WTC11 (cell line): ENCODE measurements at regions not wholly inside any gene's neighbourhood (a gene's known extent, or its start where the extent isn't known, plus 50 kb on each side); places are given as distances from the start of the nearest gene placed in this dataset.

Source experiments
- ATAC-seq: fragments of 200-7000 bp; cut with Tn5 transposase; 2 replicates; pipeline ENCODE4 v1.10.0; 2021; ENCODE audit warnings: mild to moderate bottlenecking, moderate library complexity
- CTCF ChIA-PET: fragments of 300-600 bp; sonication (Branson Sonifier 250); formaldehyde crosslinking; loops from one replicate; lab custom pipeline; 2021; ENCODE audit warnings: antibody characterized with exemption; lab: Charles Lee
- POLR2A ChIA-PET: fragments of 350-600 bp; sonication (Branson Sonifier 250); formaldehyde crosslinking; loops from one replicate; lab custom pipeline; 2021; ENCODE audit warnings: antibody characterized with exemption; lab: Charles Lee
- DNase-seq: peaks from one replicate; pipeline ENCODE4 v3.0.0; 2021; ENCODE audit warnings: low spot score
- H3K27ac Mint-ChIP-seq: 2 replicates; pipeline ENCODE4 v1.8.0; 2021; ENCODE audit warnings: mixed read lengths
- H3K27me3 Mint-ChIP-seq: 2 replicates; pipeline ENCODE4 v1.8.0; 2021; ENCODE audit warnings: low read depth, mild to moderate bottlenecking, moderate library complexity, mixed read lengths
- H3K36me3 Mint-ChIP-seq: 2 replicates; pipeline ENCODE4 v1.8.0; 2021; ENCODE audit warnings: mixed read lengths
- H3K4me1 Mint-ChIP-seq: 2 replicates; pipeline ENCODE4 v1.8.0; 2022; ENCODE audit warnings: mixed read lengths
- H3K4me3 Mint-ChIP-seq: 2 replicates; pipeline ENCODE4 v1.8.0; 2021; ENCODE audit warnings: mild to moderate bottlenecking, moderate library complexity, mixed read lengths
- H3K9me3 Mint-ChIP-seq: 2 replicates; pipeline ENCODE4 v1.8.0; 2021; ENCODE audit warnings: mixed read lengths
- ELF4 ChIP-seq: sonication (generic); formaldehyde crosslinking; IDR thresholded peaks from 2 replicates; pipeline ENCODE4 v1.8.1; 2022; ENCODE audit warnings: low read depth, mild to moderate bottlenecking, moderate library complexity, missing genetic modification reagents
- FOXJ3 ChIP-seq: sonication (generic); formaldehyde crosslinking; IDR thresholded peaks from 2 replicates; pipeline ENCODE4 v1.9.0; 2021; ENCODE audit warnings: missing genetic modification reagents, mild to moderate bottlenecking, borderline replicate concordance
- GABPB1 ChIP-seq: sonication (generic); formaldehyde crosslinking; IDR thresholded peaks from 2 replicates; pipeline ENCODE4 v1.8.1; 2023; ENCODE audit warnings: mild to moderate bottlenecking, missing genetic modification reagents
- GTF2I ChIP-seq: fragments of 250-450 bp; sonication (Bioruptor Pico); conservative IDR thresholded peaks from 2 replicates; pipeline ENCODE4 v1.4.0; 2021; ENCODE audit warnings: mild to moderate bottlenecking
- HMGA2 ChIP-seq: fragments of 250-450 bp; sonication (Bioruptor Pico); IDR thresholded peaks from 2 replicates; pipeline ENCODE4 v1.4.0; 2021; ENCODE audit warnings: mild to moderate bottlenecking, moderate library complexity
- IRF2 ChIP-seq: sonication (generic); formaldehyde crosslinking; IDR thresholded peaks from 2 replicates; pipeline ENCODE4 v1.8.0; 2022; ENCODE audit warnings: low read depth, missing genetic modification reagents, borderline replicate concordance
- NFYB ChIP-seq: sonication (generic); formaldehyde crosslinking; conservative IDR thresholded peaks from 2 replicates; pipeline ENCODE4 v1.8.0; 2022; ENCODE audit warnings: low read depth, missing genetic modification reagents
- NR1H2 ChIP-seq: sonication (generic); formaldehyde crosslinking; IDR thresholded peaks from 2 replicates; pipeline ENCODE4 v1.9.0; 2021; ENCODE audit warnings: mild to moderate bottlenecking, moderate library complexity, missing genetic modification reagents
- TCF7 ChIP-seq: sonication (generic); formaldehyde crosslinking; IDR thresholded peaks from 2 replicates; pipeline ENCODE4 v1.8.0; 2022; ENCODE audit warnings: mild to moderate bottlenecking, low read depth, missing genetic modification reagents, moderate library complexity
- TEAD1 ChIP-seq: sonication (generic); formaldehyde crosslinking; IDR thresholded peaks from 2 replicates; pipeline ENCODE4 v1.8.0; 2022; ENCODE audit warnings: mild to moderate bottlenecking, missing genetic modification reagents
- ZNF121 ChIP-seq: sonication (generic); formaldehyde crosslinking; IDR thresholded peaks from 2 replicates; pipeline ENCODE4 v1.8.0; 2023; ENCODE audit warnings: missing genetic modification reagents
- ZNF317 ChIP-seq: sonication (generic); formaldehyde crosslinking; IDR thresholded peaks from 2 replicates; pipeline ENCODE4 v1.8.1; 2023; ENCODE audit warnings: low read depth, mild to moderate bottlenecking, moderate library complexity, missing genetic modification reagents, borderline replicate concordance
- ZNF416 ChIP-seq: fragments of 250-450 bp; sonication (Bioruptor Pico); IDR thresholded peaks from 2 replicates; pipeline ENCODE4 v1.9.0; 2021; ENCODE audit warnings: mild to moderate bottlenecking, inconsistent platforms
- TF ChIP-seq, protein P1 (sequence below): fragments of 250-450 bp; sonication (Bioruptor Pico); IDR thresholded peaks from 2 replicates; pipeline ENCODE4 v2.1.2; 2022; ENCODE audit warnings: mild to moderate bottlenecking, moderate library complexity
- TF ChIP-seq, protein P2 (sequence below): sonication (generic); formaldehyde crosslinking; IDR thresholded peaks from 2 replicates; pipeline ENCODE4 v1.8.1; 2022; ENCODE audit warnings: low read depth, missing genetic modification reagents, borderline replicate concordance
- TF ChIP-seq, protein P3 (sequence below): sonication (generic); formaldehyde crosslinking; conservative IDR thresholded peaks from 2 replicates; pipeline ENCODE4 v1.8.1; 2022; ENCODE audit warnings: mild to moderate bottlenecking, missing genetic modification reagents
- TF ChIP-seq, protein P4 (sequence below): sonication (generic); formaldehyde crosslinking; IDR thresholded peaks from 2 replicates; pipeline ENCODE4 v1.8.0; 2022; ENCODE audit warnings: mild to moderate bottlenecking, missing genetic modification reagents
- TF ChIP-seq, protein P5 (sequence below): sonication (generic); formaldehyde crosslinking; IDR thresholded peaks from 2 replicates; pipeline ENCODE4 v1.8.0; 2023; ENCODE audit warnings: mild to moderate bottlenecking, missing genetic modification reagents

DNA sequence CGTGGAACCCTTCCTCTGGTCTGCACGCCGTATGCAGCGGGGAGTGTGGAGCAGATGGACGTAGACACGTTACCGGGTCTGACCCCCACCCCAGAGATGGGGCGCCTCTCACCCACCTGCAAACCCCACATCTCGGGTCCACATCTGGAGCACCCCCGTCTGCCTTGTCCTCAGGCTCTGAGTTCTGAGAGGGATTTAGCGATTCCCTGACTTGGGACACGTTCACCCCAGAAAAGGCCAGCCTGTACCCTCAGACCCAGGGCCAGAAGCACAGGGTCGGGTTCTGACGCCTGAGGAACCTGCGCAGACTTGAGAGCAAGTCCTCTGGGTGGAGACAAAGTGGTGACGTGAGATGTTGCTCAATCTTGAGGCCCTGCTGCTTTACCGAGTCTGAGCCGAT lies 1138.5 kb downstream of the BRD1 start:
- Mint-ChIP-seq H3K27me3 (no peaks in the 10 kb centered on the region), H3K4me3 (no peak overlapping the region), H3K27ac (no peak overlapping the region), H3K9me3 (peaks cover 10% of the 10 kb centered on the region), H3K36me3 (no peaks in the 10 kb centered on the region), H3K4me1 (peaks cover 9% of the 10 kb centered on the region)
- no peak for DNase-seq
- TF ChIP-seq, protein P1, sequence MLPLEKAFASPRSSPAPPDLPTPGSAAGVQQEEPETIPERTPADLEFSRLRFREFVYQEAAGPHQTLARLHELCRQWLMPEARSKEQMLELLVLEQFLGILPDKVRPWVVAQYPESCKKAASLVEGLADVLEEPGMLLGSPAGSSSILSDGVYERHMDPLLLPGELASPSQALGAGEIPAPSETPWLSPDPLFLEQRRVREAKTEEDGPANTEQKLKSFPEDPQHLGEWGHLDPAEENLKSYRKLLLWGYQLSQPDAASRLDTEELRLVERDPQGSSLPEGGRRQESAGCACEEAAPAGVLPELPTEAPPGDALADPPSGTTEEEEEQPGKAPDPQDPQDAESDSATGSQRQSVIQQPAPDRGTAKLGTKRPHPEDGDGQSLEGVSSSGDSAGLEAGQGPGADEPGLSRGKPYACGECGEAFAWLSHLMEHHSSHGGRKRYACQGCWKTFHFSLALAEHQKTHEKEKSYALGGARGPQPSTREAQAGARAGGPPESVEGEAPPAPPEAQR (CRISPR knock-in tag), result no peak
- TF ChIP-seq, protein P2, sequence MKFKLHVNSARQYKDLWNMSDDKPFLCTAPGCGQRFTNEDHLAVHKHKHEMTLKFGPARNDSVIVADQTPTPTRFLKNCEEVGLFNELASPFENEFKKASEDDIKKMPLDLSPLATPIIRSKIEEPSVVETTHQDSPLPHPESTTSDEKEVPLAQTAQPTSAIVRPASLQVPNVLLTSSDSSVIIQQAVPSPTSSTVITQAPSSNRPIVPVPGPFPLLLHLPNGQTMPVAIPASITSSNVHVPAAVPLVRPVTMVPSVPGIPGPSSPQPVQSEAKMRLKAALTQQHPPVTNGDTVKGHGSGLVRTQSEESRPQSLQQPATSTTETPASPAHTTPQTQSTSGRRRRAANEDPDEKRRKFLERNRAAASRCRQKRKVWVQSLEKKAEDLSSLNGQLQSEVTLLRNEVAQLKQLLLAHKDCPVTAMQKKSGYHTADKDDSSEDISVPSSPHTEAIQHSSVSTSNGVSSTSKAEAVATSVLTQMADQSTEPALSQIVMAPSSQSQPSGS (CRISPR knock-in tag), result no peak
- TF ChIP-seq ELF4 (CRISPR knock-in tag) (no peak), HMGA2 (CRISPR knock-in tag) (no peak), GTF2I (CRISPR knock-in tag) (no peak), IRF2 (CRISPR knock-in tag) (no peak), TEAD1 (CRISPR knock-in tag) (no peak), TCF7 (no peak)
- TF ChIP-seq, protein P3, sequence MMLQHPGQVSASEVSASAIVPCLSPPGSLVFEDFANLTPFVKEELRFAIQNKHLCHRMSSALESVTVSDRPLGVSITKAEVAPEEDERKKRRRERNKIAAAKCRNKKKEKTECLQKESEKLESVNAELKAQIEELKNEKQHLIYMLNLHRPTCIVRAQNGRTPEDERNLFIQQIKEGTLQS (CRISPR knock-in tag), result no peak
- TF ChIP-seq, protein P4, sequence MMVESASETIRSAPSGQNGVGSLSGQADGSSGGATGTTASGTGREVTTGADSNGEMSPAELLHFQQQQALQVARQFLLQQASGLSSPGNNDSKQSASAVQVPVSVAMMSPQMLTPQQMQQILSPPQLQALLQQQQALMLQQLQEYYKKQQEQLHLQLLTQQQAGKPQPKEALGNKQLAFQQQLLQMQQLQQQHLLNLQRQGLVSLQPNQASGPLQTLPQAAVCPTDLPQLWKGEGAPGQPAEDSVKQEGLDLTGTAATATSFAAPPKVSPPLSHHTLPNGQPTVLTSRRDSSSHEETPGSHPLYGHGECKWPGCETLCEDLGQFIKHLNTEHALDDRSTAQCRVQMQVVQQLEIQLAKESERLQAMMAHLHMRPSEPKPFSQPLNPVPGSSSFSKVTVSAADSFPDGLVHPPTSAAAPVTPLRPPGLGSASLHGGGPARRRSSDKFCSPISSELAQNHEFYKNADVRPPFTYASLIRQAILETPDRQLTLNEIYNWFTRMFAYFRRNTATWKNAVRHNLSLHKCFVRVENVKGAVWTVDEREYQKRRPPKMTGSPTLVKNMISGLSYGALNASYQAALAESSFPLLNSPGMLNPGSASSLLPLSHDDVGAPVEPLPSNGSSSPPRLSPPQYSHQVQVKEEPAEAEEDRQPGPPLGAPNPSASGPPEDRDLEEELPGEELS (CRISPR knock-in tag), result no peak
- POLR2A ChIA-PET, result no interaction called here
- CTCF ChIA-PET, result no interaction called here
- no peak for ATAC-seq

DNA sequence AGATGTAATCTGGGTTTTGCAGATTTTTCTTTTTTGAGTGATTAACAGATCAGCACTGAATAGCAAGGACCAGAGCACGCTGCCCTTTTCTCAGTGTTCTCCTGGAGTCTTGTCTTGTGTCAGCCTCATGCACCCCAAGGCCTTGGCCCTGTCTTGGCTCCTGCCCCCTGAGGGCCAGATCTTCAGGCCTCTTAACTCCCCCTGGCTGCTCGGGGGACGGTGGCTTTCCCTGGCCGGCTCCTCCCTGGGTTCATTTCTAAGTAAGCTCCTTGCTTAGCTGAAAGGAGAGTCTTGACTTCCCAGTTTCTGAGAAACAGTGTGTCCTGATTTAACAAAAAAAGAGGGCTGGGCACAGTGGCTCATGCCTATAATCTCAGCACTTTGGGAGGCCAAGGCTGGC lies 1139.3 kb downstream of the BRD1 start:
- ChIA-PET POLR2A (no interaction called here), CTCF (no interaction called here)
- DNase-seq, result no peak
- peaks cover 12% of the 10 kb centered on the region for H3K4me1 Mint-ChIP-seq
- no peak for ATAC-seq
- no peak for TF ChIP-seq GABPB1
- TF ChIP-seq GTF2I (CRISPR knock-in tag), result no peak
- no peak for TF ChIP-seq ZNF121 (CRISPR knock-in tag)
- no peak for TF ChIP-seq HMGA2 (CRISPR knock-in tag)
- no peak for TF ChIP-seq FOXJ3 (CRISPR knock-in tag)
- TF ChIP-seq, protein P5, sequence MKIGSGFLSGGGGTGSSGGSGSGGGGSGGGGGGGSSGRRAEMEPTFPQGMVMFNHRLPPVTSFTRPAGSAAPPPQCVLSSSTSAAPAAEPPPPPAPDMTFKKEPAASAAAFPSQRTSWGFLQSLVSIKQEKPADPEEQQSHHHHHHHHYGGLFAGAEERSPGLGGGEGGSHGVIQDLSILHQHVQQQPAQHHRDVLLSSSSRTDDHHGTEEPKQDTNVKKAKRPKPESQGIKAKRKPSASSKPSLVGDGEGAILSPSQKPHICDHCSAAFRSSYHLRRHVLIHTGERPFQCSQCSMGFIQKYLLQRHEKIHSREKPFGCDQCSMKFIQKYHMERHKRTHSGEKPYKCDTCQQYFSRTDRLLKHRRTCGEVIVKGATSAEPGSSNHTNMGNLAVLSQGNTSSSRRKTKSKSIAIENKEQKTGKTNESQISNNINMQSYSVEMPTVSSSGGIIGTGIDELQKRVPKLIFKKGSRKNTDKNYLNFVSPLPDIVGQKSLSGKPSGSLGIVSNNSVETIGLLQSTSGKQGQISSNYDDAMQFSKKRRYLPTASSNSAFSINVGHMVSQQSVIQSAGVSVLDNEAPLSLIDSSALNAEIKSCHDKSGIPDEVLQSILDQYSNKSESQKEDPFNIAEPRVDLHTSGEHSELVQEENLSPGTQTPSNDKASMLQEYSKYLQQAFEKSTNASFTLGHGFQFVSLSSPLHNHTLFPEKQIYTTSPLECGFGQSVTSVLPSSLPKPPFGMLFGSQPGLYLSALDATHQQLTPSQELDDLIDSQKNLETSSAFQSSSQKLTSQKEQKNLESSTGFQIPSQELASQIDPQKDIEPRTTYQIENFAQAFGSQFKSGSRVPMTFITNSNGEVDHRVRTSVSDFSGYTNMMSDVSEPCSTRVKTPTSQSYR (CRISPR knock-in tag), result no peak
- TF ChIP-seq ZNF416 (CRISPR knock-in tag), result no peak
- no peak for TF ChIP-seq NFYB (CRISPR knock-in tag)
- TF ChIP-seq NR1H2 (CRISPR knock-in tag), result no peak
- TF ChIP-seq ZNF317 (CRISPR knock-in tag), result no peak
- H3K27me3 Mint-ChIP-seq, result no peaks in the 10 kb centered on the region
- H3K4me3 Mint-ChIP-seq, result no peak overlapping the region
- H3K36me3 Mint-ChIP-seq, result no peaks in the 10 kb centered on the region
- H3K27ac Mint-ChIP-seq, result no peak overlapping the region
- H3K9me3 Mint-ChIP-seq, result peaks cover 10% of the 10 kb centered on the region
